Glomerular visceral epithelial cell (primary cell): ENCODE measurements at regions not wholly inside any gene's neighbourhood (a gene's known extent, or its start where the extent isn't known, plus 50 kb on each side); places are given as distances from the start of the nearest gene placed in this dataset.
"Not testable (repeated sequence)": the region's sequence is repeated elsewhere in the genome, so short reads cannot be mapped to it uniquely, and the experiment has no call there.

Experiments used
- DNase-seq: peaks from one replicate; pipeline ENCODE4 v3.0.0-alpha.2; 2016; ENCODE audit errors: extremely low spot score

GRCh38 chr4:65265526-65265925, 404.8 kb downstream of the EPHA5 start:
- DNase-seq, result no peak

DNA sequence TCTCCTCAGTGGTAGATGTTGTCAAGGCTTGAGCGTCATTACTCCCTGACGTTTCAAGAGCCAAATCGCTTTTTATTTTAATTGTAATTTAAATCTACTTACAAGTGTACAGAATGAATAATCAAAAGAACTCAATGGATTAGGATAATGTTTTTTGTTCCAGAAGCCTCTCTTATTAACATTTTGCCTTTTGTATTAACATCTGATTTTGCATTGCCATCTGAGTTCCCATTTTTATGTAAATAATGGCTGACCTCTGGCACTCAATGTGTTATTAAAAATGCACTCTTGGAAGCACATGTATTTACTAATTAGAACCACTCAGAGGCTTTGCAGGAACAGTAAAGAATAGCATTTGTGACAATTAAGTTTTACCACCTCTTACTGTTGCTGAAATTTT, 411.0 kb downstream of the EPHA5 start:
- no peak for DNase-seq

DNA sequence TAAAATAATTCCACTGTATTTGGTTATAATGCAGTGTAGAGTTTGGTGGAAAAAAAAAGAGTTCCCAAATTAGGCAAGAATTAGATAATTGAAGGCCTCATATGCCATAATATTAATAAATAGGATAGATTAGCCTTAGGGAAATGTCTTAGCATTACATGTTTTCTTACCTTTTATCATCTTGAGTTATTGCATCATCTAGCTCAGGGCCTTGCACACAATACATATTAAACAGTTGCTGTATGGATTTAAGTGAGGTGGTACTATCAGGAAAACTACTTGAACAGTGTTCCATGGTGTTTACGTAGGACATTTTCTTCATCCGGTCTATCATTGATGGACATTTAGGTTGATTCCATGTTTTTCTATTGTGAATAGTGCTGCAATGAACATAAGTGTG, 419.4 kb downstream of the EPHA5 start:
- no peak for DNase-seq

DNA sequence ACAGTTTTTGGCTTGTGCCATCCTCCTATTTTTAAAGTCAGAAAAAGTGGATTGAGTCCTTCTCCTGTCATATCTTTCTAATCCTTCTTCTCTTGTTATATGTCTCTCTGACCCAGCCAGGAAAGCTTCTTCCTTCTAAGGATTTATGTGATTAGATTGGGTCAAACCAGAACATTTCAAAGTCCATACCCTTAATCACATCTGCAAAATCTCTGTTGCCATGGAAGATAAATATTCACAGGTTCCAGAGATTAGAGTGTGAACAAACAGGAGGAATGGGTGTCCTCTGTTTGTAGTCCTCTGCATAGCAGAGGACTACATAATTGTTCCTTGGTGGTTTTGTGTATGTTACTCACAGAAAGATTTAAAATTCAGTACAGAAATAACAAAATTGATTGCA, 421.2 kb downstream of the EPHA5 start:
- no peak for DNase-seq

DNA sequence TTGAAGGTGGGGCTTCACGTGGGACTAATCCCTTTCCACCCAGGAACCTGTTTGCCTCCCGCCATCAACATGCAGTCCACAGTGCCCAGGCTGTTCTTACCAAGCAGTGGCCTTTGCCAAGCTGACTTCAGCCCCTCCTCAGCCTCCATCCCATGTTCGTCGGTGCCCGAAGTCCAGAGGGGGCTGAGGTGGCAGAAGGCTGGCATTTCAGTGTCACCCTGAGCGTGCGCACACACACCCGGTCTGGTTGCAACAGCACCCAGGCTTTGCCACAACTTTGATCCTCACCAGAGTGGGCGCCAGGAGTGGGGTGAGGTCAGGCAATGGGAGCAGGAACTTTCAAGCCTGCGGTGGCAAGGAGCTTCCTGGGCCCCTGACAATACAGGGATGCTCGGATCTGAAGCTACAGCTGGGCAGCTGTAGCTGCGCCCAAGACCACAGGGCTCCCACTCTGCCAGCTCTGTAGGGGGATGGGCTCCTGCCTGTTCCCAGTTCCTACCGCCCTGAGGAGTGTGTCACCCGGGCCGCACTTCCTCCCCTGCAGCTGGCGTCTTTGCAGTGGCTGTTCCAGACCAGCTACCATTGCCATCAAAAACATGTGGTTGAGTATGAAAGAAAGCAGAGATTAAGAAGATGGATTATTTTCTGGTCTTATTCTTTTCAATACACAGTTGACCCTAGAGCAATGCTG, 428.0 kb downstream of the EPHA5 start:
- no peak for DNase-seq

DNA sequence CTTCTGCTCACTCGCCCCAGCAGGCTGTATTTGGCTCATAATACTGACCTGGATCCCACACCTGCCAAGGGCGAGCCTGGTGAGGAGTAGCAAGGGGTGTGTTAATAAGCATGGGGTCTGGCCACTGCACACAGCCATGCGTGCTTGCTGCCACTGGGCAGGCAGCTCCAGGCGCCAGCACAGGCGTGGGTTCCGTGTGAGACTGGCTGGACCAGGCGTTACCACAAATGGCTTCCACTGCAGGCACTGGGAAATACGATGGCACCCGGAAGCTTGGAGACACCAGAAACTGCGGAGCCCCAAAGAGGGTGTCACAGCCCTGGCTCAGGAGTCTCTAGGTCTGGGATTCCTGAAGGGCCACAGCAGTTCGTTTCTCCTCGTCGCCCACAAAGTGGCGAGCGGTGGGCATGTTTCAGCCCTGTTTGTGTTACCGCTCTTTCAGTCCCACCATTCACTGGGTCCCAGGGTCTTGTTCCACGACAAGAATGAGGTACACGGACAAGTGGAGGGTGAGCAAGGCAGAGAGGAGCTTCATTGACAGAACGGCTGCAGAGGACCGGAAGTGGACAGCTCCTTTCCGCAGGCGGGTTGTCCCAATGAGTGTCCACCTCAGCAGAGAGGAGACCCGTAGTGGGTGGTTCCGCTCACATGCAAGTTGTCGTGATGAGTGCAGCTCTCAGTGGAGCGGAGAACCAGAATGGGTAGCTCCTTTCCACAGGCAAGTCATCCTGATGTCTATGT, 428.9 kb downstream of the EPHA5 start:
- no peak for DNase-seq

DNA sequence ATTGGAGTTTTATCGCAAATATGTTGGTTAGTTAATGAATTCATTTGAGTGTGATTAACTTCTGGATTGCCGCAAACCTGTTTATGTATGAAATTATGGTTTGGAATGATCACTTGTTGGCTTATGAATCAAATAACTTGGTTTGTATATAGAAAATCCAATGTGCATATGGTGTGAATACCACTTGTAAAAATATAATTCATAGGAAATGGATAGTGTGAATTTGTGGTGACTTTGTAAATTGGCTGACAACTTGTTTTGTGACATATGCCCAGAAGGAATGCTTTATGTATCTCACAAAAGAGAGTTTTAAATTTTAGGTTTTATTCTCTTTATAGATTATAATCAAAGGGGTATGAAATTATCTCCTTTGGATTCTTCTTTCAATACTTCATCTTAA, 436.2 kb downstream of the EPHA5 start:
- no peak for DNase-seq

DNA sequence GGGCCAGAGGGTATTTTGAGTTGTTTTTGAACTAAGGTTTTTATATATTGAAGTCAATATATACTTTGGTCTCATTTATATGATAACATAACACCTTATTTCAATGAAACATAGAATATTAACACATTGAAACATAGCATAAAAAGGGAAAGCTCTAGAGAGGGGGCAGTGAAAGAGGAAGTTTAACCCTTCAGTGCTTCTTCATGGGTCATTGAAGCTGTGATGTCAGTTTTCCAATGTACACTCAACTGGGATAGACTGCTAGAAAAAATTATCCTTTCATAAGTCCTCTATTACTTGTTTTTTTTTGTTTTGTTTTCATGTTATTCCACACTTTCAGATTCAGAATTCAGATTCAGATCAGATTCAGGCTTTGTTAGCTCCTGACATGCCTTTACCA, 442.7 kb downstream of the EPHA5 start:
- no peak for DNase-seq

DNA sequence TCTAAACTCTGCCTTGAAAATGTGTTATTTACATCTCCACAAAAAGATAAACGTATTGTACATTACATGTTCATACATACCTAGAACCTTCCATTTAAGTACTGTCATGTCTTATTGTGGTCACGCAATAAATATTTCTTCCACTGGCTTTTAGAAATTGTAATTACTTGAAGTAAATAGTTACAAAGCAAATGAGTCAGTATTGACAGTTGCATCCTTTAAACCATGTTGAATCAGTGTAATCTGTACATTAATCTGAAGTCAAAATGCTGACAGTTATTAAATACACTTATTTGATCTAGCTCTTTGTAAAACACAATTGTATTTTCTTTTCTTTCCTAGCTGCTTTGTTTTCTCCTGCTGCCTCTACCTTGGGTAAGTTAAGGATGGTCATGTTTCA, 446.7 kb downstream of the EPHA5 start:
- no peak for DNase-seq

GRCh38 chr4:65223074-65223473, 447.2 kb downstream of the EPHA5 start:
- not testable (repeated sequence) for DNase-seq

DNA sequence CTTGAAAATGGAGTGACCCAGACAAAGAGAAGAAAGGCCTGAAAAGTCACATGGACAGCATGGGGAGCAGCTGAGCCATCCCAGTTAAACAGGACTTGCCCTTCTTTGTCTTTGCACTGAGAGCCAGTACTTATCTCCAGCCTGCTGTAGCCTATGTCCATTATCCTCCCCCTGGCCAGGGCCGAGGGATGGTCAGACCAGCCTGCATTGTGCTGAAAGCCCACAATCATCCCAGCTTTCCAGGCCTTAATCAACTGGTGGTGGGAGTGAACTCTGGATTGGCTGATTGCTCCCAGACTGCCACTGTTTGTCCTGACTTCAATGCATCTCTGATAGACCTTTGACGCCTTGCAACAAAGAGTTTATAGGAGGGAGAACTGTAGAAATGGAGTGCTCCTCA, 453.1 kb downstream of the EPHA5 start:
- DNase-seq, result no peak

DNA sequence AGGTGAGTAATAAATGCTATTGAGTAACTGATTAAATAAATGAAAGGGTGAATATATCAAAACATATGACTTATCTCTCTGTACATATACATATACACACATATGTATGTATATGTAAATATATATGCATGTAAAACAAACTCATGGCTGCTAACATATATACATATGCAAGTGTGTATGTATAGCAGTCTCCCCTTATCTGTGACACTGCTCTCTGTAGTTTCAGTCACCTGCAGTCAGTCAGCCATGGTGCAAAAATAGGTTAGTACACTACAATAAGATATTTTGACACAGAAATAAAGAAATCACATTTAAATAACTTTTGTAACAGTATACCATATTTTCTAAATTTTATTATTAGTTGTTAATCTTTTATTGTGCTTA, 467.4 kb downstream of the EPHA5 start:
- DNase-seq, result no peak

DNA sequence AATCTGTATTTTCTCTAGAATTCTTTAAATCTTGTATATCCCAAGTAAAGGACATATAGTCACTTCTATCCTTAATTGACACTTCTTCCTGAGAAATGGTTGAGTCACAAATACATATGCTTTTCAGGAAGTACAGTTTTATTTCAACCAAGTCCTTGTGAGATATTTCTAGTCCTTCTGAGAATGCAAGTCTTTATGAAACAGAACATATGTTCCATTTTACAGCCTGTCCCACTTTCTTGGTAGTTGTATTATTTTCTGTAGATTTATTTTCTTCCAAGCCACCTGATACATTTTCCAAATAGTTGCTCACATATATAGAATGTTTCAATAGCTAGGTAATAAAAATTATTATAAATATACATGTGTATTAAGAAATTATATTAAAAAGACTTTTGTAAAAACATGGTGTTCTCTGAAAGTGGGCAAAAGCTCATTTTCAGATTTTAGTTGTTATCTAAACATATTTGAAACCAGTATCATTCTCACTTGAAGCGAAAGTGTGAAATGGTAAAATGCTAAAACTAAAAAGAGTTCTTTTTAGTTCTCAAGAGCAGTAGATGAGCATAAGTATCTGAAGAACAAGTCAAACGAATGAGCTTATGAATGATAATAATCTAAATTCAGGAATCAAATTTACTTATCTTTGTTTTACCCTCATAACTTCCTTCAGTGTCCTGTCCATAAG, 468.0 kb downstream of the EPHA5 start:
- DNase-seq, result no peak

DNA sequence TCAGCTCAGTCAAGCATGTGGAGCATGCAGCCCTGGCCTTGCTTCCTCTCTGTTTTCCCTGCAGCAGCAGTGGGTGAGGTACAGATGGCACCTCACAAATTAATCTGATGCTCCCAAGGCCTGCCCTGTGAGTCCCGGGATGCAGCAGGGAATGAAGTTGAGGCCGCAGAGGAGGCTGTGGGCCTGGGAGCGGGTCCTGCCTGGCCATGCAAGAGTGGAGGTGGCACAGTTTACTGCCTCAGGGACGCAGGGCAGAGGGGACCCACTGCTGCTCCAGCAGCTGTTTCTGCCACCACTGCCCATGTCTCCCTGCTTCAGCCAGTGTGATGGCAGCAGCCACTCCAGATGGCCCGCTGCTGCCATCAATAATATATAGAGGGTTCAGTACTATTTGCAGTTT, 474.6 kb downstream of the EPHA5 start:
- DNase-seq, result no peak

- no peak for DNase-seq
Observed at GRCh38 chr4:65195002-65195401, 475.3 kb downstream of the EPHA5 start.

DNA sequence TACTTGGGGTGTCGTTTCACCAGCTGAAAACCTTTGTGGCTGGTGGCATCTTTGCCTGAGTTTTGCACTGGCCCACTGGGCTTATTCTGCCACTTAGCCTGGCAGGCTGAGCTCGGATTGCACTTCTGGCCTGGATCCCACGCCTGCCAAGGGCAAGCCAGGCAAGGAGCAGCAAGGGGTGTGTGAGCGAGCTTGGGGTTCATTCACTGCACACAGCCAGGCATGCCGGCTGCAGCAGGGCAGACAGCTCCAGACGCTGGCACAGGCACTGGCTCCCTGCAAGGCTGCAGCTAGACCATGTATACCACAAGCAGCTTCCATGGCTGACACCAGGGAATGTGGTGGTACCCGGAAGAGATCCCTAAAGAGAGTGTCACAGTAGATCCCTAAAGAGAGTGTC, 476.3 kb downstream of the EPHA5 start:
- DNase-seq, result no peak

DNA sequence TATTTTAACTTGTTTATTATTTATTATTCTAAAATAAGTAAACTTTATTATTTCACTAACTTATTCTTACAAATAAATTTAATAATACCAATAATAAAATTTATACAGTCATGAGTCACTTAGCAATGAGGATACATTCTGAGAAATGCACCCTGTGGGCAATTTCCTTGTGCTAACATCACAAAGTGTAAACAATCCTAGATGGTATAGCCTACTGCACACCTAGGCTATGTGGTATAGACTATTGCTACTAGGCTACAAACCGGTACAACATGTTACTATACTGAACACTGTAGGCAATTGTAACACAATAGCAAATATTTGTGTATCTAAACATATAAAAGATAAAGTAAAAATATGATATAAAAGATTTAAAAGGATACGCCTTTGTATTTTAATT, 479.5 kb downstream of the EPHA5 start:
- no peak for DNase-seq

- no peak for DNase-seq
Observed at GRCh38 chr4:65175585-65175984, 494.7 kb downstream of the EPHA5 start.

DNA sequence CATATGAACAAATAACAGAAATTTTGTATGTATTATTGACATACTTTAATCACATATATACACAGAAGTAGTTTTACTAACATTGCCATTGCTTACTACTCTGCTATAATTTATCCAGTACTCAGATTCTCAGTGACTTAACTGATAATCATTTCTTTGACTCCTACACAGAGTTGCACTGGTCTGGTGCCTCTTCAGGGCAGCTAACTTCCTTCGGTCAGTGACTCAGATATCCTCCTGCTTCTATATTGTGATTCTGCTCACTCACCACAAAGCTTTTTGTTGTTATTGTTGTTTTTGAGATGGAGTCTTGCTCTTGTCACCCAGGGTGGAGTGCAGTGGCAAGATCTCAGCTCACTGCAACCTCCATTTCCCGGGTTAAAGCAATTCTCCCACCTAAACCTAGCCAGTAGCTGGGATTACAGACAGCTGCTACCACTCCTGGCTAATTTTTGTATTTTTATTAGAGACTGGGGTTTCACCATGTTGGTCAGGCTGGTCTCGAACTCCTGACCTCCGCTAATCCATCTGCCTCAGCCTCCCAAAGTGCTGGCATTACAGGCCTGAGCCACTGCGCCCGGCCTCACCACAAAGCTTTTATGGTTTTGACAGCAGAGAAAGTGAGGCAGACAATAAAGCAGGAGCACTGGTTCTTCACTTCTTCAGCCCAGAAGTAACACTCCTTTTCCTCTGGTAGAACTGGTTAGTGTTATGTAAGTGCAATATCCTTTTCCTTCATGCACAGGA, 499.3 kb downstream of the EPHA5 start:
- DNase-seq, result no peak

DNA sequence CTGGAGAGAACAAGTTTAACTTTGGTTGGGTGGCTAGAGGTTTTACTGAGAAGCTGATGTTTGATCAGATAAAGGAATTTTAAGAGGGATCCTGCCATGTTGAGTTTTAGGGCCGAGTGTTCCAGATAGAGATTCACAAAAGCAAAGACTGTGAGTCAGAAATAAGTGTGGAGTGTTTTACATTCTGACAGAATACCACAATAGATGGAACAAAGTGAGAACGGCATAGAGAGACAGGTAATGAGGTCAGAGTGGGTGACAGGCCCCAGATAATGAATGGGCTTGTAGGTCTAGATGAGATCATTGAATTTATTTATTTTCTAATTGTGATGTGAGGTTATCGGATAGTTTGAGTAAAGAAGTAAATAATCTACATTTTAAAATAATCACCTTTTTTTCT, 502.6 kb downstream of the EPHA5 start:
- DNase-seq, result no peak

GRCh38 chr4:65152205-65152604, 518.1 kb downstream of the EPHA5 start:
- no peak for DNase-seq

DNA sequence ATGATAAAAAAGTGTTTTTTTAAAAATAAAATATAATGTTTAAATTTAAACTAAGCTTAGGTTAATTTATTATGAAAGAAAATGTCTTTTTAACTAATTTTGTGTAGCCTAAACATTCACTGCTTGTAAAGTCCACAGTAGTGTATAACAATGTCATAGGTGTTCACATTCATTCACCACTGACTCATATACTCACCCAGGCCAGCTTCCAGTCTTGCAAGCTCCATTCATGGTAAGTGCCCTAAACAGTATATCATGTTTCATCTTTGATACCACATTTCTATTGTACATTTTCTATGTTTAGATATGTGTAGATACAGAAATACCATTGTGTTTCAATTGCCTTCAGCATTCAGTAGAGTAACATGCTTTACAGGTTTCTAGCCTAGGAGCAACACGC, 530.3 kb downstream of the EPHA5 start:
- no peak for DNase-seq
